ENCODE measurements at regions not wholly inside any gene's neighbourhood (a gene's known extent, or its start where the extent isn't known, plus 50 kb on each side); places are given as distances from the start of the nearest gene placed in this dataset.

DNA sequence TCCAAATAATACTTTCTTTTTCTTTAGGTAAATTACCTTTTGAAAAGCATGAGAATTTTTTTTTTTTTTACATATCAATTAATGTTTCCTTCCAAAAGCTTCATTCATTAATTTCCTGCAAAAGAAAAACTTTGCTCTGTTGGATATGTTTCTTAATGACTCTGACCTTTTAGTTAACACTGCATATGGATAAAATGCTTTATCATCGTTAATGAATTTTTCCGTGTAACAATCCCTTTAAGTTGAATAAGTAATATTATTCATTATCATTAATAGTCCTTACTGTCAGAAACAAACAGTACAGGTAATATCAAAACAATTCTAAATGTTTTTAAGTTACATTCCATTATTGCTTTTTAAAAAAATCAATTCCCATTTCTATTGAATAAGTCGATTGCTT is 345.1 kb downstream of the SAMD5 start:
- Mint-ChIP-seq H3K9me3 (no peaks in the 10 kb centered on the region), H3K36me3 (ENCODE audit: low read depth) (no peaks in the 10 kb centered on the region), H3K4me3 (no peak overlapping the region), H3K27me3 (no peaks in the 10 kb centered on the region), H3K27ac (no peak overlapping the region), H3K4me1 (no peaks in the 10 kb centered on the region)
- intact Hi-C loops (cut with micrococcal nuclease) = no loop called here
- ChIA-PET CTCF (no interaction called here), POLR2A (no interaction called here)
- no peak for TF ChIP-seq CTCF (IDR thresholded peaks at IDR 0.05)
- DNase-seq = no peak
- ATAC-seq (ENCODE audit: low read depth) = no peak

- no peaks in the 10 kb centered on the region for H3K27me3 Mint-ChIP-seq
- ChIA-PET POLR2A (no interaction called here), CTCF (no interaction called here)
- intact Hi-C loops (cut with micrococcal nuclease) = no loop called here
- ATAC-seq (ENCODE audit: low read depth) (no peak), DNase-seq (no peak)
- no peaks in the 10 kb centered on the region for H3K4me1 Mint-ChIP-seq
- H3K9me3 Mint-ChIP-seq = no peaks in the 10 kb centered on the region
- H3K27ac Mint-ChIP-seq = no peak overlapping the region
- H3K36me3 Mint-ChIP-seq (ENCODE audit: low read depth) = no peaks in the 10 kb centered on the region
- H3K4me3 Mint-ChIP-seq = no peak overlapping the region
- TF ChIP-seq CTCF (IDR thresholded peaks at IDR 0.05) = no peak
Measured at GRCh38 chr6:147855803-147856482, 347.5 kb downstream of the SAMD5 start.

DNA sequence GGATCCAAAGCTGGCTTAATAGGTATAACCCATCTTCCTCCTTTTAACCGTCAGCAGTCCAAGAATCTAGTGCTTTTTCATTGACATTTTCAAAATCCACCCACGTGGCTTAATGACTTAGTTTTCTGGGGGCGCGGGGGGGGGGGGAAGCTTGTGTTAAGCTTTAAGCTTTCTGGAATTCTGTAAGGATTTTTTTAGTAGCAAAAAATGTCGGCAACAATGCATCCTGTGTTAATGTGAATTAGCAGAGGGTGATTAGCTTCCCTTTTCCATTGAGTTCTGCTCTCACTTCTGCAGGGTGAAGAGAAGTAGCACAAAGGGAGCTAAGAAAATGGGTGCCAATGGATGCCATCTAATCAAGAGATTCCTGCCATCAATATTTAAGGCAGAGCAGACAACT is 348.2 kb downstream of the SAMD5 start:
- intact Hi-C loops (cut with micrococcal nuclease) = no loop called here
- Mint-ChIP-seq H3K4me3 (no peak overlapping the region), H3K9me3 (no peaks in the 10 kb centered on the region), H3K4me1 (no peaks in the 10 kb centered on the region), H3K36me3 (ENCODE audit: low read depth) (no peaks in the 10 kb centered on the region), H3K27me3 (no peaks in the 10 kb centered on the region), H3K27ac (no peak overlapping the region)
- no peak for TF ChIP-seq CTCF (IDR thresholded peaks at IDR 0.05)
- DNase-seq = no peak
- ATAC-seq (ENCODE audit: low read depth) = no peak
- ChIA-PET CTCF (no interaction called here), POLR2A (no interaction called here)

DNA sequence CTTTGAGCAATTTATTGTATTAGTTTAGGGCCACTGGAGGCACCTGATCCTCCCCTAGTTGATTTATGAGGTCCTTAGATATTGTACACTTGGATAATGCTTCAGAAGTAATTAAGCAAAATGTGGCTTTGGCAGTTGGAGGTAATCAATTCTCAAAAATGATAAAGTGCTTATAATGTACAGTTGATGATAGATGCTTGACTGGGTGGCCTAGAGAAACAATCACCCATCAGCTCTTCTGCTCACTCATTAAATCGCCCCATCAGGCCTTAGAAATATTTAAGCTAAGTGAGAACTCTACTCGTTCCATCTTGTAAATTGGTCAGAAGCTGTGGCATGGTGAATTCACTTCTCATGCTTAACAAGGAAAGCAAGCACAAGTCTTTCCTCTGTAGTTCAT is 349.9 kb downstream of the SAMD5 start:
- no peaks in the 10 kb centered on the region for H3K4me1 Mint-ChIP-seq
- ATAC-seq (ENCODE audit: low read depth) = no peak
- H3K9me3 Mint-ChIP-seq = no peaks in the 10 kb centered on the region
- no peak for DNase-seq
- no peak overlapping the region for H3K27ac Mint-ChIP-seq
- no peaks in the 10 kb centered on the region for H3K27me3 Mint-ChIP-seq
- intact Hi-C loops (cut with micrococcal nuclease) = no loop called here
- POLR2A ChIA-PET = no interaction called here
- no peak for TF ChIP-seq CTCF (IDR thresholded peaks at IDR 0.05)
- no peaks in the 10 kb centered on the region for H3K36me3 Mint-ChIP-seq (ENCODE audit: low read depth)
- no peak overlapping the region for H3K4me3 Mint-ChIP-seq
- CTCF ChIA-PET = no interaction called here

DNA sequence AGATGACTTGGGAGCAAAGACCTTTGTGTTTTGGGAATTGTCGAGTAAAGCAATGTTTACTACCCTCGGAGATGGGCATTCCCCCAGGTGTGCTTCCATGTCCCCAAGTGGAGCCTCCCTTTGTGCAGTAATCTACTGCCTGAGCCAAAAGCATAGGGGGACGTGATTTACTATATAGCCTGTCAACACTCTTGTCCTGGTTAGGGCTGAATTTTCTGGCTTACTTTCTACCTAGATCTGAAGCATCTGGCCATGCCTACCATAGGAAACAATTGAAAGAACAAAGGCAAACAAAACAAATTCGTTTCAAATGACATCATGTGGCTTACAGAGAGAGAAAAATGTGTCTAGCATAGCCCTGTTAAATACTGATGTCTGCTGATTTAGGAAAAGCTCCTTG is 350.6 kb downstream of the SAMD5 start:
- ChIA-PET POLR2A (no interaction called here), CTCF (no interaction called here)
- H3K27me3 Mint-ChIP-seq = no peaks in the 10 kb centered on the region
- intact Hi-C loops (cut with micrococcal nuclease) = no loop called here
- no peaks in the 10 kb centered on the region for H3K4me1 Mint-ChIP-seq
- no peaks in the 10 kb centered on the region for H3K9me3 Mint-ChIP-seq
- H3K36me3 Mint-ChIP-seq (ENCODE audit: low read depth) = no peaks in the 10 kb centered on the region
- no peak for TF ChIP-seq CTCF (IDR thresholded peaks at IDR 0.05)
- no peak overlapping the region for H3K27ac Mint-ChIP-seq
- DNase-seq (no peak), ATAC-seq (ENCODE audit: low read depth) (no peak)
- H3K4me3 Mint-ChIP-seq = no peak overlapping the region
